Activated T-helper 9 cell treated with anti-CD3 and anti-CD28 coated beads, Interleukin-2, amount 50 U/mL, for 16 hours (primary cell): ENCODE measurements at regions not wholly inside any gene's neighbourhood (a gene's known extent, or its start where the extent isn't known, plus 50 kb on each side); places are given as distances from the start of the nearest gene placed in this dataset.

Experiments
- DNase-seq: peaks from one replicate; pipeline ENCODE4 v3.0.0-alpha.2; 2020; ENCODE audit warnings: low read depth

DNA sequence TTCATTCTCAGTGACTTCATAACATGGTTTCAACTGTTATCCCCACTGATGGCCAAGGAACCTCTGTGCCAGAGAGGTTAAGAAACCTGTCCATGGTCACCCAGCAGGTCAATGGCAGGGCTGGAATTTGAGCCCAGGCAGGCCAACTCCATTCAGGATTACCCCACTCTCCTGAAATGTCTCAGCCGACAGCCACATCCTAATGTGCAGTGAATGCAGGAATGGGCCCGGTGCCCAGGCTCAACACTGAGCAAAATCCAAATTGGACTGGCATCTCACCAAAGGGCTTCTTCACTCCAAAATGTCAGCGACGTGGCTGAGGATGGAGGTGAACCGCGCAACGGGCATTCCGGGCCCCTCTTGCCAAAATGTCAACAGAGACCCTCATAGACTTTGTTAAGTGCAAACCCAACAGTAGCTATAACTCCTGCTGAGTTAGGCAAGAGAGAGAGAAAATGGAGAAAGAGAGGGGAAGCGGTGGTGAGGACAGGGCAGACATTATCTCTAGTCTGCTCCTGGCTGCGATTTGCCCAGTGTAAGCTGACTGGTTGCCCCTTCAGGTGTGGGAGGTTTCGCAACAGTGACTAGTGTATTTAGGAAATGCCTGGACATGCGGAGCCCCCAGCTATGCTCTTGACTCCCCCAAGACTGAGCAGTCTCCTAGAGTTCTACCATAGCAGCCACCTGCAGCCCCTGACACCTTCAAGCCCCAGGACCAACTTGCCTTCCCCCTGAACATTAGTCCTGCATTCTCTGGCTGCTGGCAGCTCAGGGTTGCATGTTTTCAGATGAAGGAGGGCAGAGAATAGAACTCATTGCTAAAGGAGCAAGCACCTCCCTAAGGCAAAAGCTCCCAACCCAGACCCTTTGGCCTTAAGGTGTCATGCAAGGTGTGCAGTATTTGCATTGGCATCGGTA is 167.7 kb downstream of the ANAPC1 start:
- no peak for DNase-seq

- no peak for DNase-seq
These were observed 166.9 kb downstream of the ANAPC1 start for GRCh38 chr2:111716905-111717775.
